Ishikawa (cell line): ENCODE measurements at regions not wholly inside any gene's neighbourhood (a gene's known extent, or its start where the extent isn't known, plus 50 kb on each side); places are given as distances from the start of the nearest gene placed in this dataset.

Source experiments
- CEBPB ChIP-seq: IDR thresholded peaks from 2 replicates; pipeline ENCODE4 v1.6.1; 2012
- CREB1 ChIP-seq: IDR thresholded peaks from 2 replicates; pipeline ENCODE4 v1.6.1; 2012; ENCODE audit warnings: low read depth
- EGR1 ChIP-seq: IDR thresholded peaks from 2 replicates; pipeline ENCODE4 v1.6.1; 2012
- EP300 ChIP-seq: IDR thresholded peaks from 2 replicates; pipeline ENCODE4 v1.6.1; 2012; ENCODE audit warnings: borderline replicate concordance
- FOXM1 ChIP-seq: IDR thresholded peaks from 2 replicates; pipeline ENCODE4 v1.6.1; 2012; ENCODE audit warnings: low read depth, borderline replicate concordance
- MAX ChIP-seq: IDR thresholded peaks from 2 replicates; pipeline ENCODE4 v1.6.1; 2012
- NFIC ChIP-seq: IDR thresholded peaks from 2 replicates; pipeline ENCODE4 v1.6.1; 2012
- RAD21 ChIP-seq: IDR thresholded peaks from 2 replicates; pipeline ENCODE4 v1.6.1; 2012; ENCODE audit warnings: low read depth
- REST ChIP-seq: IDR thresholded peaks from 2 replicates; pipeline ENCODE4 v1.6.1; 2012; ENCODE audit warnings: low read depth, mild to moderate bottlenecking
- TAF1 ChIP-seq: IDR thresholded peaks from 2 replicates; pipeline ENCODE4 v1.6.1; 2012; ENCODE audit warnings: low read depth, mild to moderate bottlenecking
- TCF12 ChIP-seq: IDR thresholded peaks from 2 replicates; pipeline ENCODE4 v1.6.1; 2012; ENCODE audit warnings: low read depth
- TEAD4 ChIP-seq: IDR thresholded peaks from 2 replicates; pipeline ENCODE4 v1.6.1; 2012
- USF1 ChIP-seq: IDR thresholded peaks from 2 replicates; pipeline ENCODE4 v1.6.1; 2012
- YY1 ChIP-seq: IDR thresholded peaks from 2 replicates; pipeline ENCODE4 v1.6.1; 2012; ENCODE audit warnings: low read depth
- ZBTB7A ChIP-seq: IDR thresholded peaks from 2 replicates; pipeline ENCODE4 v1.6.1; 2012; ENCODE audit warnings: low read depth

DNA sequence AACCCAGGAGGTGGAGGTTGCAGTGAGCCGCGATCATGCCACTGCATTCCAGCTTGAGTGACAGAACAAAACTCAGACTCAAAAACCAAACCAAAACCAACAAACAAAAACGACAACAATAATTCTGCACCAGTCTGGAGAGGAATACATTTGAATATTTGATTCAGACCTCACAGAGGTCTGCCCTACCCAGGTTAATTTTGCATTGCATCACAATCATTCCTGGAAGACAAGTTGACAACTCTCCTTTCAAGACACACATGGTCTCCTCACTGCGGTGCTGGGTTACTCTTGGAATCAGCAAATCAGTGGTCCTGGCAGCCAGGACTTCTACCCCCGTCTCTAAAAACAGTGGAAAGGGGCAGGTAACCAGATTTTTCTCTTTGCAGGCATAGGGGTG, 79.9 kb upstream of the TMTC4 start:
- TF ChIP-seq TAF1 = no peak
- no peak for TF ChIP-seq CEBPB
- TF ChIP-seq TCF12 = no peak
- no peak for TF ChIP-seq REST
- no peak for TF ChIP-seq USF1
- TF ChIP-seq YY1 = no peak
- TF ChIP-seq EP300 = no peak
- TF ChIP-seq TEAD4 = no peak
- TF ChIP-seq NFIC = no peak

GRCh38 chr13:100753376-100753775, 78.8 kb upstream of the TMTC4 start:
- no peak for TF ChIP-seq USF1
- no peak for TF ChIP-seq ZBTB7A
- no peak for TF ChIP-seq CEBPB
- TF ChIP-seq RAD21 = no peak
- TF ChIP-seq TAF1 = no peak
- no peak for TF ChIP-seq YY1
- no peak for TF ChIP-seq CREB1
- TF ChIP-seq NFIC = no peak
- TF ChIP-seq REST = no peak
- TF ChIP-seq EGR1 = no peak
- TF ChIP-seq FOXM1 = no peak
- no peak for TF ChIP-seq MAX
- TF ChIP-seq TEAD4 = no peak
- no peak for TF ChIP-seq EP300
- no peak for TF ChIP-seq TCF12

DNA sequence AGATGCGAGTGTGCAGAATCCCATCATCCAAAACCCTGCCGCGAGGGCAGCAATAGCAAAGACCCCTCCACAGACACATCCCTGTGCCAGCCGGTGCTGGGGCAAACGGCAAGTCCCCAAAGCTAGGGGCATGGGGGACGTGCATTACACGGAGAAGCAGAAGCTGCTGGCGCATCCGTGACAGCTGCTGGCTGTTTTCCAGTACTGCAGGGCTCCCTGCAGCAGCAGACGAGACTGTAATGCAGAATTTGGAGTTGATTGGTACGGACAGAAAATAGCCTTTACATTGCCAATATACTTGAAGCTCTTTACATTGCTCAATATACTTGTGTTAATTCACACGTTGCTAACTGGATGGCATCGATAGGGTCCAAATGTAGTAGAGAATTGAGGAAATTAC, 77.2 kb upstream of the TMTC4 start:
- TF ChIP-seq TEAD4 = no peak
- no peak for TF ChIP-seq EGR1
- no peak for TF ChIP-seq MAX
- TF ChIP-seq CREB1 = no peak
- TF ChIP-seq USF1 = no peak
- no peak for TF ChIP-seq EP300

- no peak for TF ChIP-seq FOXM1
- no peak for TF ChIP-seq CREB1
- TF ChIP-seq EP300 = no peak
- no peak for TF ChIP-seq EGR1
- no peak for TF ChIP-seq USF1
- TF ChIP-seq CEBPB = no peak
Measured at GRCh38 chr13:100746953-100747683, 72.5 kb upstream of the TMTC4 start.

DNA sequence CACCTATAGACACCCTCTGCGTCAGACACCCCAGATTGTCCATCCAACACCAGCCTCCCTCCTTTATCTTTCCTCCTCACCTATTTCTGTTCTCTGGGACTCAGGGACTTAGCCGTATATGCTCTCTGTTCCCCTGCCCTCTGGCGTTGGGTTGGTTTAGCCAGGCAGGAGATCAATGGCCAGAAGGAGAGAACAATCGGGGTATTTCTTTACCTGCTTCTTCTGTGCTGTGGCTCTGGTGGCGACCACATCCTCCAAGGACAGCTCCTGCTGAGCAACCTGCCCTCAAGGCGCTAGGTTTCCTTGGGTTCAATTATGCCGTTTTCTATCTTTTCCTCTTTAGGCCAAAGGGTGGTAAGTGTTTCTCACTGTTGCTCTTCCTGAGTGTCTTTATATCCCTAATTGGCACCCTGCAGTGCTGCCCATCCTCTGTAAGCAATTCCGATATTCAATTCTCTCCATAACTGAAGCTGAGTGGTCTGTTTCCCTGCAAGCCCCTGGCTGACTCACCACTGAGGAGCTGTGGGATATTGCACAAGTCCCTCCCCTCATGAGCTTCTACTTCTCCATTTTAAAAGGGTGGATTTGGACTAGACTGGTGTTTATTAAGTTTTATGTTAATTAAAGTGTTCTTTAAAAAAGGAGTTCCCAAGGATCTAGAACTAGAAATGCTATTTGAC, 63.7 kb upstream of the TMTC4 start:
- TF ChIP-seq USF1 = no peak
- no peak for TF ChIP-seq MAX
- TF ChIP-seq CEBPB = no peak
- no peak for TF ChIP-seq EGR1
- TF ChIP-seq ZBTB7A = no peak
- TF ChIP-seq REST = no peak
- TF ChIP-seq CREB1 = no peak
- TF ChIP-seq YY1 = no peak
